GM23338 (cell line): ENCODE measurements at regions not wholly inside any gene's neighbourhood (a gene's known extent, or its start where the extent isn't known, plus 50 kb on each side); places are given as distances from the start of the nearest gene placed in this dataset.
"Not testable (repeated sequence)": the region's sequence is repeated elsewhere in the genome, so short reads cannot be mapped to it uniquely, and the experiment has no call there.

ENCODE experiments used
- CREB1 ChIP-seq: fragments of 250-450 bp; sonication (Bioruptor Pico); IDR thresholded peaks from 2 replicates; pipeline ENCODE4 v1.5.0; 2020; ENCODE audit warnings: low read depth, mild to moderate bottlenecking, moderate library complexity
- EZH2 ChIP-seq: fragments of 200-600 bp; sonication (generic); IDR thresholded peaks from one replicate; pipeline ENCODE4 v1.8.0; 2017; ENCODE audit warnings: antibody characterized with exemption, mild to moderate bottlenecking, low read depth; ENCODE audit not compliant: unreplicated experiment
- POLR2AphosphoS5 ChIP-seq: IDR thresholded peaks from 2 replicates; pipeline ENCODE4 v1.6.1; 2016; ENCODE audit warnings: antibody characterized with exemption, low read depth
- TF ChIP-seq, protein P1 (sequence below), 2 experiments: fragments of 200-600 bp in 1 of 2; sonication (generic) in 1 of 2; conservative IDR thresholded peaks; 2 replicates each; pipeline versions ENCODE4 v1.5.1 to v1.6.1; 2016 to 2017; ENCODE audit warnings: antibody characterized with exemption in 2 of 2, low read depth in 2 of 2, mild to moderate bottlenecking in 2 of 2, moderate library complexity in 1 of 2
- TF ChIP-seq, protein P2 (sequence below): IDR thresholded peaks from one replicate; pipeline ENCODE4 v1.6.1; 2018; ENCODE audit warnings: antibody characterized with exemption; ENCODE audit not compliant: unreplicated experiment

- not testable (repeated sequence) for TF ChIP-seq POLR2AphosphoS5, EZH2, CREB1
- TF ChIP-seq, protein P1, sequence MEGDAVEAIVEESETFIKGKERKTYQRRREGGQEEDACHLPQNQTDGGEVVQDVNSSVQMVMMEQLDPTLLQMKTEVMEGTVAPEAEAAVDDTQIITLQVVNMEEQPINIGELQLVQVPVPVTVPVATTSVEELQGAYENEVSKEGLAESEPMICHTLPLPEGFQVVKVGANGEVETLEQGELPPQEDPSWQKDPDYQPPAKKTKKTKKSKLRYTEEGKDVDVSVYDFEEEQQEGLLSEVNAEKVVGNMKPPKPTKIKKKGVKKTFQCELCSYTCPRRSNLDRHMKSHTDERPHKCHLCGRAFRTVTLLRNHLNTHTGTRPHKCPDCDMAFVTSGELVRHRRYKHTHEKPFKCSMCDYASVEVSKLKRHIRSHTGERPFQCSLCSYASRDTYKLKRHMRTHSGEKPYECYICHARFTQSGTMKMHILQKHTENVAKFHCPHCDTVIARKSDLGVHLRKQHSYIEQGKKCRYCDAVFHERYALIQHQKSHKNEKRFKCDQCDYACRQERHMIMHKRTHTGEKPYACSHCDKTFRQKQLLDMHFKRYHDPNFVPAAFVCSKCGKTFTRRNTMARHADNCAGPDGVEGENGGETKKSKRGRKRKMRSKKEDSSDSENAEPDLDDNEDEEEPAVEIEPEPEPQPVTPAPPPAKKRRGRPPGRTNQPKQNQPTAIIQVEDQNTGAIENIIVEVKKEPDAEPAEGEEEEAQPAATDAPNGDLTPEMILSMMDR (conservative IDR thresholded peaks at IDR 0.05; ENCODE audit: low read depth in 2 of 2), result peak; percentile 66 to 80
- TF ChIP-seq, protein P2, sequence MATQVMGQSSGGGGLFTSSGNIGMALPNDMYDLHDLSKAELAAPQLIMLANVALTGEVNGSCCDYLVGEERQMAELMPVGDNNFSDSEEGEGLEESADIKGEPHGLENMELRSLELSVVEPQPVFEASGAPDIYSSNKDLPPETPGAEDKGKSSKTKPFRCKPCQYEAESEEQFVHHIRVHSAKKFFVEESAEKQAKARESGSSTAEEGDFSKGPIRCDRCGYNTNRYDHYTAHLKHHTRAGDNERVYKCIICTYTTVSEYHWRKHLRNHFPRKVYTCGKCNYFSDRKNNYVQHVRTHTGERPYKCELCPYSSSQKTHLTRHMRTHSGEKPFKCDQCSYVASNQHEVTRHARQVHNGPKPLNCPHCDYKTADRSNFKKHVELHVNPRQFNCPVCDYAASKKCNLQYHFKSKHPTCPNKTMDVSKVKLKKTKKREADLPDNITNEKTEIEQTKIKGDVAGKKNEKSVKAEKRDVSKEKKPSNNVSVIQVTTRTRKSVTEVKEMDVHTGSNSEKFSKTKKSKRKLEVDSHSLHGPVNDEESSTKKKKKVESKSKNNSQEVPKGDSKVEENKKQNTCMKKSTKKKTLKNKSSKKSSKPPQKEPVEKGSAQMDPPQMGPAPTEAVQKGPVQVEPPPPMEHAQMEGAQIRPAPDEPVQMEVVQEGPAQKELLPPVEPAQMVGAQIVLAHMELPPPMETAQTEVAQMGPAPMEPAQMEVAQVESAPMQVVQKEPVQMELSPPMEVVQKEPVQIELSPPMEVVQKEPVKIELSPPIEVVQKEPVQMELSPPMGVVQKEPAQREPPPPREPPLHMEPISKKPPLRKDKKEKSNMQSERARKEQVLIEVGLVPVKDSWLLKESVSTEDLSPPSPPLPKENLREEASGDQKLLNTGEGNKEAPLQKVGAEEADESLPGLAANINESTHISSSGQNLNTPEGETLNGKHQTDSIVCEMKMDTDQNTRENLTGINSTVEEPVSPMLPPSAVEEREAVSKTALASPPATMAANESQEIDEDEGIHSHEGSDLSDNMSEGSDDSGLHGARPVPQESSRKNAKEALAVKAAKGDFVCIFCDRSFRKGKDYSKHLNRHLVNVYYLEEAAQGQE, result not testable (repeated sequence)
These were observed 317.9 kb upstream of the FOLH1 start for GRCh38 chr11:49526240-49526829.
